DOHH2 (cell line): ENCODE measurements at regions not wholly inside any gene's neighbourhood (a gene's known extent, or its start where the extent isn't known, plus 50 kb on each side); places are given as distances from the start of the nearest gene placed in this dataset.

Source experiments
- CTCF ChIP-seq: fragments of 200-600 bp; sonication (generic); IDR thresholded peaks from one replicate; pipeline ENCODE4 v1.5.1; 2014; ENCODE audit warnings: antibody characterized with exemption, mild to moderate bottlenecking, low read depth, low read length; ENCODE audit not compliant: poor library complexity, severe bottlenecking
- EZH2phosphoT487 ChIP-seq: fragments of 200-600 bp; sonication (generic); IDR thresholded peaks from 2 replicates; pipeline ENCODE4 v1.6.1; 2017; ENCODE audit warnings: borderline replicate concordance, mild to moderate bottlenecking, antibody characterized with exemption, low read length, moderate library complexity, mixed read lengths

- TF ChIP-seq CTCF (no peak), EZH2phosphoT487 (no peak)
Observed at GRCh38 chrX:106302304-106302703, 134.2 kb downstream of the PWWP3B start.
